ENCODE measurements at regions not wholly inside any gene's neighbourhood (a gene's known extent, or its start where the extent isn't known, plus 50 kb on each side); places are given as distances from the start of the nearest gene placed in this dataset.

DNA sequence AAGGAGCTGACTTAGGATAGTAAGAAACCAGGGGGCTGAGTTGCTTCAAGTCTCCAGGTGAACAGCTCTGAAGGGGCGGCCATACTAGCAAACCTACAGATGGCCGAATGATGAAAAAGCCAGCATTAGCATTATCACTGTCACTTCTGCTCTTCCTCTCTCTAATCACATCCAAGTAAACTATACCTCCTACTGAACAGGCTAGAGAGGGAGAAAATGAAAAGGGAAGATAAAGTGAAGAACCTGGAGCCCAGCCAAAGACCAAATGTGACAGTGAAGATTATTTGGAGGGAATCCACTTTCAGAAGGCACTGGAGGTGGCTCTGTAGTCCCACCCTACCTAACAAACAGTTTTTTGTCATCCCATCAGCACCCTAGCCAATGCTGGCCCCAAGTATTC, 50.4 kb upstream of the PRPS1 start:
- ChIA-PET CTCF (interaction anchor here (1.2 kb wide), 1 partner anchor 68 kb away, joined by 3 read pairs; no protein-coding TSS in a partner anchor), POLR2A (interaction anchor here (0.5 kb wide), 1 partner anchor 9 kb away, joined by 3 read pairs; no protein-coding TSS in a partner anchor)

More for the DNA sequence above, 50.4 kb upstream of the PRPS1 start:
- no peak overlapping the region for H3K4me3 Mint-ChIP-seq
- H3K36me3 Mint-ChIP-seq = no peaks in the 10 kb centered on the region
- H3K9me3 Mint-ChIP-seq = no peaks in the 10 kb centered on the region
- no peak overlapping the region for H3K27ac Mint-ChIP-seq
- H3K27me3 Mint-ChIP-seq = no peaks in the 10 kb centered on the region
- peaks cover 4% of the 10 kb centered on the region for H3K4me1 Mint-ChIP-seq (ENCODE audit: low read depth)
- DNase-seq = no peak
- intact Hi-C loops (cut with micrococcal nuclease) = no loop called here

Measured in activated CD4-positive, alpha-beta memory T cell treated with anti-CD3 and anti-CD28 coated beads for 36 hours (primary cell).